ENCODE measurements at regions not wholly inside any gene's neighbourhood (a gene's known extent, or its start where the extent isn't known, plus 50 kb on each side); places are given as distances from the start of the nearest gene placed in this dataset.

- H3K9me3 Mint-ChIP-seq: no peaks in the 10 kb centered on the region
- H3K4me1 Mint-ChIP-seq: peaks cover 35% of the 10 kb centered on the region
- peaks cover 43% of the 10 kb centered on the region for H3K27me3 Mint-ChIP-seq (ENCODE audit: low read depth, poor library complexity)
- no peak for TF ChIP-seq CTCF (IDR thresholded peaks at IDR 0.05)
- H3K27ac Mint-ChIP-seq: no peak overlapping the region
- H3K36me3 Mint-ChIP-seq (ENCODE audit: low read depth): no peaks in the 10 kb centered on the region
- no peak for DNase-seq
- no peak overlapping the region for H3K4me3 Mint-ChIP-seq
Measured at GRCh38 chr3:13221491-13222061, 148.3 kb upstream of the IQSEC1 start.

- no peak for TF ChIP-seq CTCF (IDR thresholded peaks at IDR 0.05)
Measured at GRCh38 chr3:13220991-13221390, 147.8 kb upstream of the IQSEC1 start.

GRCh38 chr3:13219902-13220296 lies 146.7 kb upstream of the IQSEC1 start:
- Mint-ChIP-seq H3K9me3 (no peaks in the 10 kb centered on the region), H3K27ac (no peak overlapping the region), H3K27me3 (ENCODE audit: low read depth, poor library complexity) (peaks cover 55% of the 10 kb centered on the region), H3K4me1 (peaks cover 33% of the 10 kb centered on the region), H3K4me3 (no peak overlapping the region), H3K36me3 (ENCODE audit: low read depth) (no peaks in the 10 kb centered on the region)
- TF ChIP-seq CTCF (IDR thresholded peaks at IDR 0.05): no peak
- DNase-seq: no peak

More at GRCh38 chr3:13220991-13221390, 147.8 kb upstream of the IQSEC1 start:
- peaks cover 49% of the 10 kb centered on the region for H3K27me3 Mint-ChIP-seq (ENCODE audit: low read depth, poor library complexity)
- no peak for DNase-seq
- no peak overlapping the region for H3K27ac Mint-ChIP-seq
- H3K4me3 Mint-ChIP-seq: no peak overlapping the region
- H3K36me3 Mint-ChIP-seq (ENCODE audit: low read depth): no peaks in the 10 kb centered on the region
- no peaks in the 10 kb centered on the region for H3K9me3 Mint-ChIP-seq
- peaks cover 35% of the 10 kb centered on the region for H3K4me1 Mint-ChIP-seq

- Mint-ChIP-seq H3K4me3 (no peak overlapping the region), H3K9me3 (no peaks in the 10 kb centered on the region), H3K27me3 (ENCODE audit: low read depth, poor library complexity) (peaks cover 61% of the 10 kb centered on the region), H3K36me3 (ENCODE audit: low read depth) (no peaks in the 10 kb centered on the region), H3K27ac (no peak overlapping the region), H3K4me1 (peaks cover 34% of the 10 kb centered on the region)
- TF ChIP-seq CTCF (IDR thresholded peaks at IDR 0.05): no peak
- DNase-seq: no peak
Measured at GRCh38 chr3:13219077-13219901, 146.1 kb upstream of the IQSEC1 start.

DNA sequence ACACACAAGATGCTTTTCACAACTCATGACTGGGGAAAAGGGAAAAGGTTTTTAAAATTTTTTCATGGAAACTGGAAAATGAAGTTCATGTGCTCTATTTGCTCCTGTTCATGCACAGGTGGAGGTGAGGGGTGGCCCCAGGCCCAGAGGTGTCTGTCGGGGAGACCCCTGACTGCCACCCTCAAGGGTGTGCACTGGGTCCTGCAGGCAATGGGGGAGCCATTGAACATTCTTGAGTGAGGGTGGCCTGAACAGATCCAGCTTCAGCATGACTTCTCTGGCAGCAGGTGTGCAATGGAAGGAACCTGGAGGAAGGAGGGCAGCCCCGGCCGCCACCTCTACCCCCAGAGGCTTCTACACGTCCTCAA lies 145.3 kb upstream of the IQSEC1 start:
- H3K36me3 Mint-ChIP-seq (ENCODE audit: low read depth): no peaks in the 10 kb centered on the region
- no peak overlapping the region for H3K4me3 Mint-ChIP-seq
- no peak for TF ChIP-seq CTCF (IDR thresholded peaks at IDR 0.05)
- peaks cover 31% of the 10 kb centered on the region for H3K4me1 Mint-ChIP-seq
- no peak for DNase-seq
- no peaks in the 10 kb centered on the region for H3K9me3 Mint-ChIP-seq
- peaks cover 59% of the 10 kb centered on the region for H3K27me3 Mint-ChIP-seq (ENCODE audit: low read depth, poor library complexity)
- no peak overlapping the region for H3K27ac Mint-ChIP-seq
